ENCODE measurements at regions not wholly inside any gene's neighbourhood (a gene's known extent, or its start where the extent isn't known, plus 50 kb on each side); places are given as distances from the start of the nearest gene placed in this dataset.

- H3K9me3 ChIP-seq (ENCODE audit: low read depth, low read length, poor library complexity, severe bottlenecking), result no peaks in the 10 kb centered on the region
- no peaks in the 10 kb centered on the region for H3K4me1 ChIP-seq (ENCODE audit: insufficient read depth, low read length, poor library complexity, severe bottlenecking)
- no peak overlapping the region for H3K4me3 ChIP-seq (ENCODE audit: low read depth, low read length, poor library complexity, severe bottlenecking)
- H3K27ac ChIP-seq (ENCODE audit: low read depth, low read length, poor library complexity, severe bottlenecking), result no peak overlapping the region
- ChIA-PET CTCF (no interaction called here), POLR2A (ENCODE audit: low non-redundant PET) (no interaction called here)
- H3K27me3 ChIP-seq (replicated peaks; ENCODE audit: insufficient read depth, low read depth, low read length, poor library complexity), result no peaks in the 10 kb centered on the region
- BruUV-seq (replicated peaks), result no TSS peak
- DNase-seq (ENCODE audit: low spot score), result peak; percentile 1
- intact Hi-C loops (cut with micrococcal nuclease; ENCODE audit: unreplicated experiment), result no loop called here
- no peaks in the 10 kb centered on the region for H3K36me3 ChIP-seq (ENCODE audit: insufficient read depth, low read length, poor library complexity, severe bottlenecking)
- TF ChIP-seq CTCF (conservative IDR thresholded peaks at IDR 0.05; ENCODE audit: low read depth, low read length) (no peak), EZH2 (IDR thresholded peaks at IDR 0.05; ENCODE audit: borderline replicate concordance, low read depth, low read length, poor library complexity, severe bottlenecking) (no peak)
Measured at GRCh38 chr2:147198651-147199171, 646.1 kb upstream of the ACVR2A start.

- intact Hi-C loops (cut with micrococcal nuclease; ENCODE audit: unreplicated experiment), result no loop called here
- no TSS peak for BruUV-seq (replicated peaks)
- no peak for DNase-seq (ENCODE audit: low spot score)
- no peaks in the 10 kb centered on the region for H3K36me3 ChIP-seq (ENCODE audit: insufficient read depth, low read length, poor library complexity, severe bottlenecking)
- H3K4me3 ChIP-seq (ENCODE audit: low read depth, low read length, poor library complexity, severe bottlenecking), result no peak overlapping the region
- no peaks in the 10 kb centered on the region for H3K27me3 ChIP-seq (replicated peaks; ENCODE audit: insufficient read depth, low read depth, low read length, poor library complexity)
- H3K9me3 ChIP-seq (ENCODE audit: low read depth, low read length, poor library complexity, severe bottlenecking), result no peaks in the 10 kb centered on the region
- no peaks in the 10 kb centered on the region for H3K4me1 ChIP-seq (ENCODE audit: insufficient read depth, low read length, poor library complexity, severe bottlenecking)
- POLR2A ChIA-PET (ENCODE audit: low non-redundant PET), result no interaction called here
- CTCF ChIA-PET, result no interaction called here
- no peak overlapping the region for H3K27ac ChIP-seq (ENCODE audit: low read depth, low read length, poor library complexity, severe bottlenecking)
- TF ChIP-seq EZH2 (IDR thresholded peaks at IDR 0.05; ENCODE audit: borderline replicate concordance, low read depth, low read length, poor library complexity, severe bottlenecking) (no peak), CTCF (conservative IDR thresholded peaks at IDR 0.05; ENCODE audit: low read depth, low read length) (no peak)
Measured at GRCh38 chr2:147197754-147198483, 646.9 kb upstream of the ACVR2A start.

- BruUV-seq (replicated peaks), result no TSS peak
- intact Hi-C loops (cut with micrococcal nuclease; ENCODE audit: unreplicated experiment), result no loop called here
- Histone ChIP-seq H3K27ac (ENCODE audit: low read depth, low read length, poor library complexity, severe bottlenecking) (no peak overlapping the region), H3K9me3 (ENCODE audit: low read depth, low read length, poor library complexity, severe bottlenecking) (no peaks in the 10 kb centered on the region), H3K36me3 (ENCODE audit: insufficient read depth, low read length, poor library complexity, severe bottlenecking) (no peaks in the 10 kb centered on the region), H3K4me3 (ENCODE audit: low read depth, low read length, poor library complexity, severe bottlenecking) (no peak overlapping the region), H3K27me3 (replicated peaks; ENCODE audit: insufficient read depth, low read depth, low read length, poor library complexity) (no peaks in the 10 kb centered on the region), H3K4me1 (ENCODE audit: insufficient read depth, low read length, poor library complexity, severe bottlenecking) (no peaks in the 10 kb centered on the region)
- ChIA-PET POLR2A (ENCODE audit: low non-redundant PET) (no interaction called here), CTCF (no interaction called here)
- DNase-seq (ENCODE audit: low spot score), result no peak
- TF ChIP-seq CTCF (conservative IDR thresholded peaks at IDR 0.05; ENCODE audit: low read depth, low read length) (no peak), EZH2 (IDR thresholded peaks at IDR 0.05; ENCODE audit: borderline replicate concordance, low read depth, low read length, poor library complexity, severe bottlenecking) (no peak)
Measured at GRCh38 chr2:147182260-147182659, 662.6 kb upstream of the ACVR2A start.
